H1 (cell line): ENCODE measurements at regions not wholly inside any gene's neighbourhood (a gene's known extent, or its start where the extent isn't known, plus 50 kb on each side); places are given as distances from the start of the nearest gene placed in this dataset.

Experiments used
- CTCF ChIA-PET: fragments of 300-600 bp; sonication (Branson Sonifier 250); formaldehyde crosslinking; loops from one replicate; lab custom pipeline; 2021; ENCODE audit not compliant: partially characterized antibody; lab: Charles Lee
- POLR2A ChIA-PET: fragments of 300-600 bp; sonication (Branson Sonifier 250); formaldehyde crosslinking; loops from one replicate; lab custom pipeline; 2021; ENCODE audit warnings: inconsistent platforms; ENCODE audit not compliant: partially characterized antibody; lab: Charles Lee
- DNase-seq, 2 experiments: peaks; one replicate each; pipeline versions ENCODE4 v3.0.0 to v3.0.0-alpha.2; 2010 to 2022; ENCODE audit warnings: low spot score in 2 of 2, low read depth in 1 of 2, mixed read lengths in 1 of 2
- FAIRE-seq: peaks from 2 replicates; lab custom pipeline; 2011; peaks lifted over from hg19 to GRCh38; lab: Jason Lieb, UNC
- H2AFZ ChIP-seq: 2 replicates; pipeline ENCODE4 v1.8.1; 2012; ENCODE audit warnings: low read length, inconsistent platforms
- H2AK5ac ChIP-seq: 2 replicates; pipeline ENCODE4 v1.6.1; 2013; ENCODE audit warnings: low read depth, low read length
- H2BK120ac ChIP-seq: replicated peaks from 2 replicates; pipeline ENCODE3; 2013; ENCODE audit warnings: low read depth, low read length, inconsistent platforms
- H2BK12ac ChIP-seq: 2 replicates; pipeline ENCODE4 v1.6.1; 2013; ENCODE audit warnings: low read depth, low read length
- H2BK15ac ChIP-seq: 2 replicates; pipeline ENCODE4 v1.6.1; 2013; ENCODE audit warnings: low read length
- H2BK20ac ChIP-seq: 2 replicates; pipeline ENCODE4 v1.6.1; 2013; ENCODE audit warnings: low read length
- H2BK5ac ChIP-seq: 2 replicates; pipeline ENCODE4 v1.6.1; 2013; ENCODE audit warnings: low read depth, low read length
- H3K14ac ChIP-seq: 2 replicates; pipeline ENCODE4 v1.6.1; 2013; ENCODE audit warnings: inconsistent platforms; ENCODE audit not compliant: insufficient read length
- H3K18ac ChIP-seq: 2 replicates; pipeline ENCODE4 v1.6.1; 2013; ENCODE audit warnings: low read length; ENCODE audit errors: extremely low read depth
- H3K23ac ChIP-seq: 2 replicates; pipeline ENCODE4 v1.6.1; 2013; ENCODE audit warnings: inconsistent platforms; ENCODE audit not compliant: insufficient read length
- H3K23me2 ChIP-seq: 2 replicates; pipeline ENCODE4 v1.6.1; 2013; ENCODE audit warnings: low read depth, low read length
- H3K27ac ChIP-seq: 2 replicates; pipeline ENCODE4 v1.6.1; 2011; ENCODE audit warnings: low read depth, low read length, inconsistent platforms
- H3K27me3 ChIP-seq, 4 experiments: replicated peaks in 1 of 4; 1 replicate in 1 of 4; 2 replicates in 3 of 4; pipeline versions ENCODE4 v1.6.1 to v1.8.1; 2011 to 2013; ENCODE audit warnings: low read length in 3 of 4, mild to moderate bottlenecking in 3 of 4, inconsistent platforms in 2 of 4, mixed read lengths in 2 of 4, moderate library complexity in 1 of 4; ENCODE audit not compliant: control insufficient read depth in 3 of 4, insufficient read depth in 3 of 4; ENCODE audit errors: extremely low read depth in 1 of 4
- H3K36me3 ChIP-seq, 4 experiments: 2 replicates each; pipeline versions ENCODE4 v1.6.1 to v1.8.1; 2011 to 2013; ENCODE audit warnings: mild to moderate bottlenecking in 4 of 4, low read length in 3 of 4, moderate library complexity in 2 of 4, control low read depth in 1 of 4, inconsistent platforms in 1 of 4; ENCODE audit not compliant: insufficient read depth in 4 of 4, control insufficient read depth in 2 of 4
- H3K4ac ChIP-seq: replicated peaks from 2 replicates; pipeline ENCODE3; 2013; ENCODE audit warnings: low read length, low read depth, mixed read lengths, inconsistent platforms; ENCODE audit not compliant: insufficient read length
- H3K4me1 ChIP-seq, 4 experiments: replicated peaks in 1 of 4; 1 replicate in 1 of 4; 2 replicates in 3 of 4; pipeline versions ENCODE4 v1.6.1 to v1.8.1; 2011 to 2013; ENCODE audit warnings: low read length in 3 of 4, inconsistent platforms in 2 of 4, mixed read lengths in 1 of 4; ENCODE audit not compliant: insufficient read depth in 4 of 4, control insufficient read depth in 3 of 4
- H3K4me2 ChIP-seq, 2 experiments: 2 replicates each; pipeline versions ENCODE4 v1.6.1 to v1.8.1; 2011 to 2013; ENCODE audit warnings: low read depth in 2 of 2, low read length in 2 of 2, control low read depth in 1 of 2, inconsistent platforms in 1 of 2, mild to moderate bottlenecking in 1 of 2; ENCODE audit not compliant: insufficient read depth in 1 of 2
- H3K4me3 ChIP-seq, 4 experiments: fragments of 200-600, 300-600 bp in 1 of 4; sonication (generic), shearing (Covaris generic), sonication (Bioruptor Twin) in 1 of 4; 2 replicates each; pipeline versions ENCODE4 v1.5.1 to v1.8.1; 2011 to 2016; ENCODE audit warnings: low read length in 4 of 4, low read depth in 3 of 4, control low read depth in 2 of 4, inconsistent platforms in 2 of 4, mild to moderate bottlenecking in 2 of 4, mixed read lengths in 1 of 4, moderate library complexity in 1 of 4; ENCODE audit not compliant: insufficient read depth in 2 of 4; ENCODE audit errors: extremely low read depth in 1 of 4
- H3K56ac ChIP-seq: replicated peaks from 2 replicates; pipeline ENCODE3; 2013; ENCODE audit warnings: low read depth, mild to moderate bottlenecking, mixed read lengths, low read length, inconsistent platforms; ENCODE audit not compliant: insufficient read length
- H3K79me1 ChIP-seq: 2 replicates; pipeline ENCODE4 v1.6.1; 2013; ENCODE audit warnings: low read depth, low read length, control low read depth
- H3K79me2 ChIP-seq, 2 experiments: 2 replicates each; pipeline versions ENCODE4 v1.6.1 to v1.8.1; 2012 to 2013; ENCODE audit warnings: low read length in 2 of 2, mild to moderate bottlenecking in 2 of 2, inconsistent platforms in 1 of 2; ENCODE audit not compliant: insufficient read depth in 2 of 2, control insufficient read depth in 1 of 2
- H3K9ac ChIP-seq, 4 experiments: replicated peaks in 1 of 4; 1 replicate in 1 of 4; 2 replicates in 3 of 4; pipeline versions ENCODE4 v1.6.1 to v1.8.1; 2011 to 2013; ENCODE audit warnings: low read depth in 3 of 4, low read length in 3 of 4, control low read depth in 2 of 4, mild to moderate bottlenecking in 2 of 4, moderate library complexity in 2 of 4, inconsistent platforms in 1 of 4; ENCODE audit errors: extremely low read depth in 1 of 4
- H3K9me3 ChIP-seq, 2 experiments: 2 replicates each; pipeline versions ENCODE4 v1.6.1 to v1.8.1; 2012 to 2013; ENCODE audit warnings: mild to moderate bottlenecking in 2 of 2, moderate library complexity in 2 of 2, control low read depth in 1 of 2, inconsistent platforms in 1 of 2, low read depth in 1 of 2, low read length in 1 of 2, mixed read lengths in 1 of 2; ENCODE audit not compliant: insufficient read depth in 2 of 2
- H4K20me1 ChIP-seq, 2 experiments: replicated peaks in 1 of 2; 2 replicates each; pipeline versions ENCODE3 to v1.8.1; 2011 to 2013; ENCODE audit warnings: inconsistent platforms in 2 of 2, low read length in 2 of 2, mild to moderate bottlenecking in 1 of 2; ENCODE audit not compliant: insufficient read depth in 2 of 2, control insufficient read depth in 1 of 2
- H4K5ac ChIP-seq: 2 replicates; pipeline ENCODE4 v1.6.1; 2013; ENCODE audit warnings: low read length, low read depth, mixed read lengths, inconsistent platforms; ENCODE audit not compliant: insufficient read length
- H4K8ac ChIP-seq: 2 replicates; pipeline ENCODE4 v1.8.0; 2013; ENCODE audit warnings: mild to moderate bottlenecking, moderate library complexity, low read length, inconsistent platforms; ENCODE audit not compliant: insufficient read depth; ENCODE audit errors: extremely low read depth
- H4K91ac ChIP-seq: replicated peaks from 2 replicates; pipeline ENCODE3; 2013; ENCODE audit warnings: low read length, mixed read lengths, inconsistent platforms; ENCODE audit not compliant: insufficient read length
- ASH2L ChIP-seq: fragments of 200-600, 300-600 bp; sonication (generic); IDR thresholded peaks from one replicate; pipeline ENCODE4 v1.7.1; 2017; ENCODE audit warnings: low read length
- EZH2 ChIP-seq: fragments of 200-600 bp; sonication (generic); IDR thresholded peaks from 2 replicates; pipeline ENCODE4 v1.7.1; 2012; ENCODE audit warnings: low read depth, mild to moderate bottlenecking, moderate library complexity, low read length, inconsistent platforms; ENCODE audit not compliant: severe bottlenecking
- GTF2F1 ChIP-seq: IDR thresholded peaks from 2 replicates; pipeline ENCODE4 v1.6.1; 2012; ENCODE audit warnings: low read depth, low read length, improper control_type of control experiment, borderline replicate concordance
- HDAC2 ChIP-seq, 2 experiments: fragments of 300-600 bp in 1 of 2; sonication (generic) in 1 of 2; IDR thresholded peaks; 2 replicates each; pipeline ENCODE4 v1.6.1; 2011 to 2012; ENCODE audit warnings: low read depth in 2 of 2, low read length in 2 of 2, mild to moderate bottlenecking in 2 of 2, moderate library complexity in 2 of 2, borderline replicate concordance in 1 of 2, inconsistent platforms in 1 of 2
- KDM4A ChIP-seq: IDR thresholded peaks from one replicate; pipeline ENCODE4 v1.7.1; 2012; ENCODE audit warnings: low read depth, mild to moderate bottlenecking, moderate library complexity, low read length, inconsistent platforms; ENCODE audit not compliant: severe bottlenecking
- MAX ChIP-seq: IDR thresholded peaks from 2 replicates; pipeline ENCODE4 v1.6.1; 2012; ENCODE audit warnings: inconsistent platforms
- SAP30 ChIP-seq: fragments of 300-600 bp; sonication (generic); IDR thresholded peaks from 2 replicates; pipeline ENCODE4 v1.7.1; 2012; ENCODE audit warnings: low read length, moderate library complexity, mild to moderate bottlenecking, inconsistent platforms; ENCODE audit not compliant: insufficient read depth, insufficient replicate concordance
- SIN3A ChIP-seq, 2 experiments: IDR thresholded peaks in 1 of 2; conservative IDR thresholded peaks in 1 of 2; 2 replicates each; pipeline ENCODE4 v1.6.1; 2011 to 2012; ENCODE audit warnings: low read length in 2 of 2, improper control_type of control experiment in 1 of 2, low read depth in 1 of 2, mild to moderate bottlenecking in 1 of 2
- SIRT6 ChIP-seq: IDR thresholded peaks from one replicate; pipeline ENCODE4 v1.7.1; 2012; ENCODE audit warnings: low read length, inconsistent platforms
- SP2 ChIP-seq: IDR thresholded peaks from 2 replicates; pipeline ENCODE4 v1.6.1; 2012; ENCODE audit warnings: mild to moderate bottlenecking, low read length, inconsistent platforms
- SRF ChIP-seq: IDR thresholded peaks from 2 replicates; pipeline ENCODE4 v1.6.1; 2011; ENCODE audit warnings: mild to moderate bottlenecking, low read depth, low read length, moderate library complexity
- TAF7 ChIP-seq: optimal IDR thresholded peaks from 2 replicates; pipeline ENCODE3; 2011; ENCODE audit warnings: low read depth, mild to moderate bottlenecking, inconsistent platforms, low read length, moderate library complexity, borderline replicate concordance
- ZNF274 ChIP-seq: IDR thresholded peaks from 2 replicates; pipeline ENCODE4 v1.7.0; 2012; ENCODE audit warnings: low read length, borderline replicate concordance; ENCODE audit errors: extremely low read depth
- WGBS, 2 experiments: shearing (Covaris generic) in 1 of 2; methylation state at CpG; one replicate each; pipeline versions ENCODE4 v1.1.6 to v1.1.7; 2013 to 2015; ENCODE audit warnings: low lambda C conversion rate in 2 of 2, mixed read lengths in 2 of 2, inconsistent platforms in 1 of 2, low coverage in 1 of 2, missing lambda C conversion rate in 1 of 2; ENCODE audit not compliant: insufficient replicate concordance in 2 of 2, insufficient coverage in 1 of 2, insufficient read length in 1 of 2; ENCODE audit errors: extremely low coverage in 1 of 2, missing lambda C conversion rate in 1 of 2; 5-methylcytosine and 5-hydroxymethylcytosine counted together

- no peak overlapping the region for H2BK120ac ChIP-seq
- no peak overlapping the region for H4K5ac ChIP-seq
- WGBS, 2 experiments = 97% methylated on average over 2 of the region's 2 CpGs; no CpG with 5 or more reads in 1 of the 2 experiments
- H3K27me3 ChIP-seq = no peaks in the 10 kb centered on the region
- H4K8ac ChIP-seq = no peak overlapping the region
- no peak overlapping the region for H3K23ac ChIP-seq
- no peak overlapping the region for H2BK15ac ChIP-seq
- no peak overlapping the region for H3K18ac ChIP-seq
- no peaks in the 10 kb centered on the region for H4K20me1 ChIP-seq
- no peak overlapping the region for H3K4me3 ChIP-seq
- H3K4me1 ChIP-seq = no peaks in the 10 kb centered on the region; a peak in 1 of 7 replicates
- no peak overlapping the region for H2AFZ ChIP-seq
- no peak for FAIRE-seq
- H3K79me2 ChIP-seq = no peaks in the 10 kb centered on the region
- no peaks in the 10 kb centered on the region for H3K79me1 ChIP-seq
- H2BK5ac ChIP-seq = no peak overlapping the region
- no peak overlapping the region for H2AK5ac ChIP-seq
- H3K4me2 ChIP-seq = no peak overlapping the region
- H3K36me3 ChIP-seq = no peaks in the 10 kb centered on the region
- H3K56ac ChIP-seq = no peak overlapping the region
- no peak overlapping the region for H3K27ac ChIP-seq
- no peak for DNase-seq
- peaks cover 0 to 6% of the 10 kb centered on the region in 2 experiments; a peak in 2 of 4 replicates for H3K9me3 ChIP-seq
- POLR2A ChIA-PET = no interaction called here
- no peak overlapping the region for H4K91ac ChIP-seq
- no peak overlapping the region for H3K4ac ChIP-seq
- H3K9ac ChIP-seq = no peak overlapping the region
- H2BK12ac ChIP-seq = no peak overlapping the region
- H3K23me2 ChIP-seq = no peaks in the 10 kb centered on the region
- H2BK20ac ChIP-seq = no peak overlapping the region
- CTCF ChIA-PET = interaction anchor here (0.8 to 1.6 kb wide), 5 partner anchors 9 to 560 kb away, joined by 3 to 5 read pairs (median 4); no protein-coding TSS in a partner anchor
- no peak overlapping the region for H3K14ac ChIP-seq
- no peak for TF ChIP-seq SAP30
- TF ChIP-seq SRF = no peak
- TF ChIP-seq ZNF274 = no peak
- no peak for TF ChIP-seq GTF2F1
- TF ChIP-seq EZH2 = no peak
- no peak for TF ChIP-seq SP2
- no peak for TF ChIP-seq HDAC2 (IDR thresholded peaks at IDR 0.05; ENCODE audit: borderline replicate concordance in 1 of 2, low read depth in 2 of 2, low read length in 2 of 2)
- no peak for TF ChIP-seq SIN3A (conservative IDR thresholded peaks at IDR 0.05 in 1 of 2, IDR thresholded peaks at IDR 0.05 in 1 of 2; ENCODE audit: low read depth in 1 of 2, low read length in 2 of 2)
- no peak for TF ChIP-seq SIRT6
- no peak for TF ChIP-seq MAX
- TF ChIP-seq TAF7 = no peak
- no peak for TF ChIP-seq ASH2L
- TF ChIP-seq KDM4A = no peak
Observed at GRCh38 chr6:88490908-88491264, 324.7 kb upstream of the CNR1 start.
